Neutrophil (primary cell): ENCODE measurements at regions not wholly inside any gene's neighbourhood (a gene's known extent, or its start where the extent isn't known, plus 50 kb on each side); places are given as distances from the start of the nearest gene placed in this dataset.

ENCODE experiments used
- H3K27ac ChIP-seq: fragments of 200-600 bp; sonication (generic); 2 replicates; pipeline ENCODE4 v1.5.1; 2016; ENCODE audit warnings: mild to moderate bottlenecking, moderate library complexity
- H3K27me3 ChIP-seq: fragments of 200-600 bp; sonication (generic); 2 replicates; pipeline ENCODE4 v1.6.0; 2016; ENCODE audit warnings: mild to moderate bottlenecking
- H3K36me3 ChIP-seq: fragments of 200-600 bp; sonication (generic); 2 replicates; pipeline ENCODE4 v1.5.1; 2017
- H3K4me1 ChIP-seq, 2 experiments: fragments of 200-600 bp in 1 of 2; sonication (generic) in 1 of 2; 1 replicate in 1 of 2; 2 replicates in 1 of 2; pipeline versions ENCODE4 v1.5.1 to v1.6.1; 2013 to 2016; ENCODE audit warnings: low read depth in 1 of 2, low read length in 1 of 2, mild to moderate bottlenecking in 1 of 2, moderate library complexity in 1 of 2; ENCODE audit not compliant: control insufficient read depth in 1 of 2, insufficient read depth in 1 of 2
- H3K4me3 ChIP-seq, 2 experiments: fragments of 200-600 bp in 1 of 2; sonication (generic) in 1 of 2; 1 replicate in 1 of 2; 2 replicates in 1 of 2; pipeline ENCODE4 v1.5.1; 2013 to 2016; ENCODE audit warnings: low read depth in 1 of 2, low read length in 1 of 2, mild to moderate bottlenecking in 1 of 2, moderate library complexity in 1 of 2
- H3K9me3 ChIP-seq: fragments of 200-600 bp; sonication (generic); 2 replicates; pipeline ENCODE4 v1.5.1; 2016
- CTCF ChIP-seq: fragments of 200-600 bp; sonication (generic); IDR thresholded peaks from 2 replicates; pipeline ENCODE4 v1.5.1; 2016; ENCODE audit warnings: antibody characterized with exemption

DNA sequence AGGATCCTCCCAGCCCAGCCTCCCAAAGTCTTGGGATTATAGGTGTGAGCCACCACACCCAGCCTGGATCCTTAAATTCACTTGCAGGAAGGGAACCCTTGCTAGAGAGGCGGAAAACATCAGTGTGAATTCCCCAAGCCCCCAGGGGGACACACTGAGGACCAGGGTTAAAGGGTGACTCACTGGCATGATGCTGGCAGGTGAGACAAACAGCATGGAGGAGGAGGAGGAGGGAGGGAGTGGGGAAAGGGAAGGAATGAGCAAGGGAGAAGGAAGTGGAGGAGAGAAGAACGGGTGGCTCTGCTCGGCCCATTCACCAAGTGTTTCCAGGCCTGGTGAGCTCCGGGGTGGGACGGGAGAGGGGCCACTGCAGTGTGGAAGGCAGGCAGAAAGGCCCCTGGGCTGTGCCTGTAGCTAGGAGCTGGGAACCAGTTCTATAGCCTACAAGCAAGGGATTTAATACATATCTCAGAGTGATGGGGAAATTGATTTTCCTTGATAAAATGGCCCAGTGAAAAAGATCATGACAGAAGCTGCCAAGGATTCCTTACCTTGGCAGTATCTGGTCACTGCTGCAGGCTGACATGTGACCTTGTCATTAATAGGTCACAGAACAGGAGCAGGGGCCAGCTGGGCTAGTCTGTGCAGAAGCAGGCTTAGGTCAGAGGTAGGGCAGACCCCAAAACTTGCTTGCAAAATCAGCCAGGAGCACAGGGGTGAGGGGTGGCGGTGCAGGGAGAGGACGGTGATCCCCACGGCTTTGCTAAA, 370.2 kb downstream of the SHANK2 start:
- peaks cover 2% of the 10 kb centered on the region for H3K27me3 ChIP-seq
- H3K36me3 ChIP-seq, result no peaks in the 10 kb centered on the region
- TF ChIP-seq CTCF, result no peak
- H3K27ac ChIP-seq, result no peak overlapping the region
- no peak overlapping the region for H3K4me3 ChIP-seq
- H3K4me1 ChIP-seq, result no peaks in the 10 kb centered on the region
- H3K9me3 ChIP-seq, result no peaks in the 10 kb centered on the region

- no peak for TF ChIP-seq CTCF
- Histone ChIP-seq H3K4me1 (no peaks in the 10 kb centered on the region), H3K4me3 (no peak overlapping the region), H3K27me3 (no peaks in the 10 kb centered on the region), H3K27ac (no peak overlapping the region), H3K36me3 (no peaks in the 10 kb centered on the region), H3K9me3 (no peaks in the 10 kb centered on the region)
Measured at GRCh38 chr11:70882716-70883085, 369.7 kb downstream of the SHANK2 start.

DNA sequence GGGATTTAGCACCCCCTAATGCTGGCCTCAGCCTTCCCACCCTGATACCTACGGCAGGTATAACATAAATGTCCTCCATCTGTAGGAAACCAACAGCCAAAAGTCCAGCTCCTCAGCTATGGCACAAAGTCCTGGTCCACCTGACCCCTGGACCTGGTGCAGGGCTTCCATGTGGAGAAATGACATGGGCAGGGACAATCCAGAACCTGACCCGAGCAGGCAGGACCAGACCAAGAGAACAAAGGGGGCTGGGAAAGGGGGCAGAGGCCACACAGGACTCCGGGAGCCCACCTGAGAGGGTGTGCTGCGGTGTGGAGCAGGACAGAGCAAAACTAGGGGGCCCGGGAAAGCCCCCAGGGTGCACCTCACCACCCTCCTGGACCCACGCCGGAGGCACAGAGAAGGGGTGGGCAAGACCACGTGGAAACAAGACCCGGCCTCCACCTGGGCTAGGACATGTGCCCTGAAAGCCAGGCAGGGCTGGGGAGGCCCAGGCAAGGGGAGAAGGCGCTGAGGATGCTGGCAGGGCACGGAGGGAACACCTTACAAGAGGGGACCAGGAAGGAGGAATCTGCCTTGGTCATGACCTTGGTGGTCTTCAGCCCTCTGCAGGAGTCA, 368.9 kb downstream of the SHANK2 start:
- Histone ChIP-seq H3K4me3 (no peak overlapping the region), H3K9me3 (no peaks in the 10 kb centered on the region), H3K4me1 (no peaks in the 10 kb centered on the region), H3K27me3 (no peaks in the 10 kb centered on the region), H3K36me3 (no peaks in the 10 kb centered on the region), H3K27ac (no peak overlapping the region)
- no peak for TF ChIP-seq CTCF

GRCh38 chr11:70883973-70884623, 368.3 kb downstream of the SHANK2 start:
- Histone ChIP-seq H3K4me3 (no peak overlapping the region), H3K9me3 (no peaks in the 10 kb centered on the region), H3K27ac (no peak overlapping the region), H3K4me1 (no peaks in the 10 kb centered on the region), H3K36me3 (no peaks in the 10 kb centered on the region), H3K27me3 (no peaks in the 10 kb centered on the region)
- TF ChIP-seq CTCF, result no peak

DNA sequence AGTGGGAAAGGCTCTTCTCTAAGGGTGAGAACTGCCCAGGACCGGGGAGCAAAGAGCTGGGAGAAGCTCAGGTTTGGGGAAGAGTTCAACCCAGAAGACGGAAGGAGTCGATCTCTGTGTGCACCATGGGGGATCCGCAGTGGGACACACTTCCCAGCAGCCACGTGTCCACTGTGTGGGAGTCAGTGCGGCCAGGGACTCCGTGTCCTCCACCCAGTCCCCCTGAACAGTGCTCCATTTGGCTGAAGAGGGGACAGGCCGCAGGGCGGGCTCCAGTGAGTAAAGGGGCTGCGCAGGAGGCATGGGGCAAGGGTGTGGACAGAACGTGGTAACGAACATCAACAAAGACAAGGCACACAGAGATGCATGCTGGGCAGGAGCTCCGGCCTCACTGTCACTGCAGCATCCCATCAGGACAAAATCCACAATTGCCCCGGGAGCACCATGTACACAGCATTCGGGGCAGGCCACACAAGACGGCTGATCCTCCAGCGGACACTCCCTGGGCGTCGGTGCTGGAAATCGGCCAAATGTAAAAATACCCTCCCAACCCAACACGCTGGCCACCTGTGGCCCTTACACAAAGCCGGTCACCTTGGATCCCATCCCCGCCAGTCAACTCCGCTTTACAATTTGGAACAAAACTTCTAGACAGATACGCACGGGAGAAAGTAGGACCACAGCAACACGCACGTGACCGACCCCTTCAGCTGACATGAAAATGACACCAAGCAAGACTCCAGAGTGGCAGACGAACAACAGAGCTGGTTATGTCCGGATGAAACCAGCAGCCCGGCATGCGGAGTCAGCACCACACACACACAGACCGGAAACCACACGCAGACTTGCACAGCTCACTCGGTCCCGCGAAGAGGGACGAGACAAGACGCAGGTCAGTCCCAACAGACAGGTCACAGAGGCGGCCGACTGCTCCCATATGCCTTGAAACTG, 366.8 kb downstream of the SHANK2 start:
- no peaks in the 10 kb centered on the region for H3K9me3 ChIP-seq
- TF ChIP-seq CTCF, result no peak
- H3K27me3 ChIP-seq, result no peaks in the 10 kb centered on the region
- no peak overlapping the region for H3K27ac ChIP-seq
- no peaks in the 10 kb centered on the region for H3K4me1 ChIP-seq
- no peak overlapping the region for H3K4me3 ChIP-seq
- H3K36me3 ChIP-seq, result no peaks in the 10 kb centered on the region
